Right atrium auricular region (tissue), 2 donors: ENCODE measurements at regions not wholly inside any gene's neighbourhood (a gene's known extent, or its start where the extent isn't known, plus 50 kb on each side); places are given as distances from the start of the nearest gene placed in this dataset.

Experiments
- DNase-seq: peaks from one replicate; pipeline ENCODE4 v3.0.0-alpha.2; 2019; ENCODE audit warnings: low spot score
- H3K27ac ChIP-seq, 2 donors: fragments of 200-600 bp; sonication (generic); 1 replicate in 1 of 2; 2 replicates in 1 of 2; pipeline ENCODE4 v1.5.1; 2016 to 2019
- H3K27me3 ChIP-seq, 2 donors: fragments of 200-600 bp; sonication (generic); one replicate each; pipeline versions ENCODE4 v1.5.1 to v1.6.0; 2017 to 2019
- H3K36me3 ChIP-seq: fragments of 200-600 bp; sonication (generic); one replicate; pipeline ENCODE4 v1.5.1; 2016
- H3K4me1 ChIP-seq, 2 donors: fragments of 200-600 bp; sonication (generic); one replicate each; pipeline versions ENCODE4 v1.5.1 to v1.6.0; 2017 to 2019
- H3K4me3 ChIP-seq, 2 donors: fragments of 200-600 bp; sonication (generic); 1 replicate in 1 of 2; 2 replicates in 1 of 2; pipeline ENCODE4 v1.5.1; 2017 to 2019; ENCODE audit warnings: mild to moderate bottlenecking in 1 of 2, moderate library complexity in 1 of 2
- H3K9me3 ChIP-seq, 2 donors: fragments of 200-600 bp; sonication (generic); one replicate each; pipeline ENCODE4 v1.5.1; 2019
- TF ChIP-seq, protein P1 (sequence below), 2 donors: fragments of 200-600 bp; sonication (generic); IDR thresholded peaks; one replicate each; pipeline ENCODE4 v1.5.1; 2019; ENCODE audit warnings: antibody characterized with exemption in 2 of 2

DNA sequence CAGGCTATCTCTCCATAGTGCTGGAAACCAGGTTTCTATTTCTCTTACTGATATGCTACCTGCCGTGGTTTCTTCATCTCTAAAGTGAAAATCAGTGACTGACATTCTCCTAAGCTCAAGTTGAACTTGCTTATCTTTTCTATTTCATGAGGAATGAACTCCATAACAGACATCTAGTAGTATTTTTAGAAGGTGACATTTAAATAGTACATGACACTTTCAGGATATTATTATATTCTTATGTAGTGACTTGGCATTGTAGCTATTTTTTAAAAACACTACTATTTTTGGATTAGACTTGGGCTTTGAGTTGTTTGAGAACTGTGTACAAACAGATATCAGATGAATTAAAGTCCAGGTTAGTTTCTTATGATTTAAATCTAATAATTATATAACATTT, 1381.8 kb downstream of the DSC3 start:
- H3K4me1 ChIP-seq: no peaks in the 10 kb centered on the region
- peak overlapping the region in 1 of 2 donors; percentile 13 for H3K4me3 ChIP-seq
- peak overlapping the region; percentile 25 to 76 for H3K27ac ChIP-seq
- no peaks in the 10 kb centered on the region for H3K9me3 ChIP-seq
- TF ChIP-seq, protein P1, sequence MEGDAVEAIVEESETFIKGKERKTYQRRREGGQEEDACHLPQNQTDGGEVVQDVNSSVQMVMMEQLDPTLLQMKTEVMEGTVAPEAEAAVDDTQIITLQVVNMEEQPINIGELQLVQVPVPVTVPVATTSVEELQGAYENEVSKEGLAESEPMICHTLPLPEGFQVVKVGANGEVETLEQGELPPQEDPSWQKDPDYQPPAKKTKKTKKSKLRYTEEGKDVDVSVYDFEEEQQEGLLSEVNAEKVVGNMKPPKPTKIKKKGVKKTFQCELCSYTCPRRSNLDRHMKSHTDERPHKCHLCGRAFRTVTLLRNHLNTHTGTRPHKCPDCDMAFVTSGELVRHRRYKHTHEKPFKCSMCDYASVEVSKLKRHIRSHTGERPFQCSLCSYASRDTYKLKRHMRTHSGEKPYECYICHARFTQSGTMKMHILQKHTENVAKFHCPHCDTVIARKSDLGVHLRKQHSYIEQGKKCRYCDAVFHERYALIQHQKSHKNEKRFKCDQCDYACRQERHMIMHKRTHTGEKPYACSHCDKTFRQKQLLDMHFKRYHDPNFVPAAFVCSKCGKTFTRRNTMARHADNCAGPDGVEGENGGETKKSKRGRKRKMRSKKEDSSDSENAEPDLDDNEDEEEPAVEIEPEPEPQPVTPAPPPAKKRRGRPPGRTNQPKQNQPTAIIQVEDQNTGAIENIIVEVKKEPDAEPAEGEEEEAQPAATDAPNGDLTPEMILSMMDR (IDR thresholded peaks at IDR 0.05): no peak
- no peaks in the 10 kb centered on the region for H3K36me3 ChIP-seq
- no peaks in the 10 kb centered on the region for H3K27me3 ChIP-seq
- no peak for DNase-seq

DNA sequence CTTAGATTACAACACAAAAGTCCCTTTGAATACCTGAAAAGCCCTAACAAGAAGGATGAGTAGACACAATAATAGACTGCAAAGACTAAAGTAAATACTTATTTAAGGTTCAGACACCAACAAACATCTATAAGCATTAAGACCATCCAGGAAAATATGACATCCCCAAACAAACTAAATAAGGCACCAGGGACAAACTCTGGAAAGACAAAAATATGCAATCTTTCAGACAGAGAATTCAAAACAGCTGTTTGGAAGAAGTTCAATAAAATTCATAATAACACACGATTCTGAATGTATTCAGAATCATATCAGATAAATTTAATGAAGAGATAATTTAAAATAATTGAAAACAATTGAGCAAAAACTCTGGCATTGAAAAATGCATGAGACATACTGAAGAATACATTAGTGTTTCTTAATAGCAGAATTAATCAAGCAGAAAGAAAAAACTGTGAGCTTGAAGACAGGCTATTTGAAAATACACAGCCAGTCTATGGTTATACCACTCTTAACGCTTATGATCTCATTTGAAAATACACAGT, 1388.8 kb downstream of the DSC3 start:
- TF ChIP-seq, protein P1 (IDR thresholded peaks at IDR 0.05): no peak
- H3K27me3 ChIP-seq: no peaks in the 10 kb centered on the region
- H3K36me3 ChIP-seq: no peaks in the 10 kb centered on the region
- no peaks in the 10 kb centered on the region for H3K9me3 ChIP-seq
- no peak overlapping the region for H3K4me3 ChIP-seq
- H3K27ac ChIP-seq: no peak overlapping the region
- no peak for DNase-seq
- H3K4me1 ChIP-seq: no peaks in the 10 kb centered on the region

DNA sequence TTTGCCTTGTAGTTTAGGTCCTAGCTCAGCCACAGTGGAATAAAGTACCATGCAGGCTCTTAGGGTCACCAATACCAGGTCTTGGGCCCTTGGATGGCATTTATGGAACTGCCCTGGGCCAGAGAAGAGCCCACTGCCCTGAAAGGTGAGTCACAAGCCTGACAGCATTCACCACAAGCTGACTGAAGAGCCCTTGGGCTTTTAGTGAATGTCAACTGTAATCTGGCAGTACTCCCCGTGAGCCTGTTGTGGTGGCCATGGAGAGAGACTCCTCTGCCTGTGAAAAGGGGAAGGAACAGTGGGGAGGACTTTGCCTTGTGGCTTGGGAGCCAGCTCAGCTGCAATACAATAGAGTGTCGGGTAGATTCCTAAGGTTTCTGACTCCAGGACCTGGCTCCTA, 1389.7 kb downstream of the DSC3 start:
- no peaks in the 10 kb centered on the region for H3K9me3 ChIP-seq
- H3K4me1 ChIP-seq: no peaks in the 10 kb centered on the region
- no peak for DNase-seq

DNA sequence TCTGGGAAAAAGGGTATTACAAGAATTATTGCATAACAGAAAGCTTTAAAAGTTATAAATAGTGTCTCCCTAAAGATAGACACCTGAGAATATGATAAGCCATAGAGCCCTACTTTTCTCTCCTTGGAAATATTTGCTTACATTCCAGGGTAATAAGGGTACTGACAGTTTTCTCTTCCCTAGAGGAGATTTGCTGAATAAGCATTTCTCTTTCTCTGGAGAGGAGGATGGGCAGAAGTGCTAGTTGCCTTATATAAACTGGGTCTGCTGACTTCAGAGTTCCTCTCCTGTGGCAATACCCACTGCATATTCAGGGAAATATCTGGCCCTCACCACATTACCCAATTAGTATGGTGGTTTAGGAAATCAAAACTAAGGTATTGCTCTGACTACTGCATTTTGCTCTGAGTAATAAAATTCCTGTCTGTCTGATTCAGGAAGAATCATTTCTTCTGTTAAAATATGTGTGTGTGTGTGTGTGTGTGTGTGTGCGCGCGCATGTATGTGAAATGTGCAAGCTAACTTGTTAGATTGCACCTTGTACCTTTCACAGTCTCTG, 1391.3 kb downstream of the DSC3 start:
- TF ChIP-seq, protein P1 (IDR thresholded peaks at IDR 0.05): no peak
- no peaks in the 10 kb centered on the region for H3K36me3 ChIP-seq
- H3K9me3 ChIP-seq: no peaks in the 10 kb centered on the region
- no peaks in the 10 kb centered on the region for H3K4me1 ChIP-seq
- DNase-seq: no peak
- H3K4me3 ChIP-seq: no peak overlapping the region
- no peaks in the 10 kb centered on the region for H3K27me3 ChIP-seq
- no peak overlapping the region for H3K27ac ChIP-seq

More for the DNA sequence above, 1389.7 kb downstream of the DSC3 start:
- H3K36me3 ChIP-seq: no peaks in the 10 kb centered on the region
- TF ChIP-seq, protein P1 (IDR thresholded peaks at IDR 0.05): no peak
- no peaks in the 10 kb centered on the region for H3K27me3 ChIP-seq
- H3K4me3 ChIP-seq: no peak overlapping the region
- H3K27ac ChIP-seq: peak overlapping the region in 1 of 2 donors; percentile 5

DNA sequence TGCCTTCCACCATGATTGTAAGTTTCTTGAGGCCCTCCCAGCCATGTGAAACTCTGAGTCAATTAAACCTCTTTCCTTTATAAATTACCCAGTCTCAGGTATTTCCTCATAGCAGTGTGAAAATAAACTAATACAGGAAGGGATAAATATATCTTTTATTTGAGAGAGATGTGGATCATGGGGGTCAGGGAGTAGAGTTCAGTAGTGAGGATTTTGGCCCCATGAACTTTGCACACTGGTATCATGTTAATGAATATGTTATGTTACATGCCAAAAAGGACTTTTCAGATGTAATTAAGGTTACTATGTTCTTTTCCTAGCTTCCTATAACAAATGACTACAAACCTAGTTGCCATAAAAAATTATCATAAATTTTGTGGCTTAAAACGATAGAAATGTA, 1393.7 kb downstream of the DSC3 start:
- H3K27me3 ChIP-seq: no peaks in the 10 kb centered on the region
- H3K9me3 ChIP-seq: no peaks in the 10 kb centered on the region
- DNase-seq: no peak
- no peaks in the 10 kb centered on the region for H3K4me1 ChIP-seq
- TF ChIP-seq, protein P1 (IDR thresholded peaks at IDR 0.05): no peak
- no peak overlapping the region for H3K4me3 ChIP-seq
- no peak overlapping the region for H3K27ac ChIP-seq
- no peaks in the 10 kb centered on the region for H3K36me3 ChIP-seq

DNA sequence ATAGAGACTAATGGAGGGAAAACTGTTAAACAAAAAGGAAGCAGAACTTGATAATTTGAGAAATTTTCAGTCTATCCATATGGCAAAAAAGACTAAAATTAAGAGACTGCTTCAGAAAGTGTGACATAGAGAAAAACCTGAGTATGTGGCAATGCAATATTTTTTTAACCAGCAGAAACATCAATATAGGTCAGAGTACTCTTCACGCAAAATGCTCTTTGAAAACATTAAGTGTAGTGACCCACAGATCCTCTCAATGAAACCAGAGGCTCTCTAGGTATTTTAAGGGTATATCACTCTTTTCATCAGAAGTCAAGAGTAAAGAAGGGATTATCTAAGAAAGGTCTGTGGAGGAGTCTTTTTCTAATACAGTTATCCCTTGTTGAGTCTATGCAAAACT, 1394.8 kb downstream of the DSC3 start:
- no peaks in the 10 kb centered on the region for H3K9me3 ChIP-seq
- TF ChIP-seq, protein P1 (IDR thresholded peaks at IDR 0.05): no peak
- DNase-seq: no peak
- no peak overlapping the region for H3K4me3 ChIP-seq
- no peak overlapping the region for H3K27ac ChIP-seq
- H3K27me3 ChIP-seq: no peaks in the 10 kb centered on the region
- no peaks in the 10 kb centered on the region for H3K4me1 ChIP-seq
- H3K36me3 ChIP-seq: no peaks in the 10 kb centered on the region
